GM23248 (cell line): ENCODE measurements at regions not wholly inside any gene's neighbourhood (a gene's known extent, or its start where the extent isn't known, plus 50 kb on each side); places are given as distances from the start of the nearest gene placed in this dataset.

Experiments used
- DNase-seq: peaks from one replicate; pipeline ENCODE4 v3.0.0-alpha.2; 2015
- H2AFZ ChIP-seq: fragments of 200-600 bp; sonication (generic); 2 replicates; pipeline ENCODE4 v1.6.1; 2016; ENCODE audit warnings: antibody characterized with exemption
- H3F3A ChIP-seq: fragments of 200-600 bp; sonication (generic); 2 replicates; pipeline ENCODE4 v1.6.1; 2016; ENCODE audit warnings: mild to moderate bottlenecking, antibody characterized with exemption, mixed run types; ENCODE audit not compliant: insufficient read depth
- H3K27ac ChIP-seq: fragments of 200-600 bp; sonication (generic); 2 replicates; pipeline ENCODE4 v1.5.1; 2016; ENCODE audit warnings: mild to moderate bottlenecking
- H3K27me3 ChIP-seq: fragments of 200-600 bp; sonication (generic); replicated peaks from 2 replicates; pipeline ENCODE4 v1.6.1; 2016; ENCODE audit warnings: mild to moderate bottlenecking; ENCODE audit not compliant: insufficient read depth
- H3K36me3 ChIP-seq: fragments of 200-600 bp; sonication (generic); 2 replicates; pipeline ENCODE4 v1.6.1; 2016; ENCODE audit warnings: low read depth, mild to moderate bottlenecking
- H3K4me1 ChIP-seq: fragments of 200-600 bp; sonication (generic); 2 replicates; pipeline ENCODE4 v1.6.1; 2016; ENCODE audit warnings: mild to moderate bottlenecking; ENCODE audit not compliant: insufficient read depth
- H3K4me2 ChIP-seq: fragments of 200-600 bp; sonication (generic); one replicate; pipeline ENCODE4 v1.6.1; 2016; ENCODE audit warnings: mild to moderate bottlenecking; ENCODE audit not compliant: unreplicated experiment
- H3K4me3 ChIP-seq: fragments of 200-600 bp; sonication (generic); 2 replicates; pipeline ENCODE4 v1.5.1; 2016; ENCODE audit warnings: mild to moderate bottlenecking
- H3K79me2 ChIP-seq: fragments of 200-600 bp; sonication (generic); 2 replicates; pipeline ENCODE4 v1.6.1; 2016; ENCODE audit warnings: mild to moderate bottlenecking; ENCODE audit not compliant: insufficient read depth
- H3K9ac ChIP-seq: fragments of 200-600 bp; sonication (generic); 2 replicates; pipeline ENCODE4 v1.6.1; 2016; ENCODE audit warnings: mild to moderate bottlenecking
- H3K9me2 ChIP-seq: fragments of 200-600 bp; sonication (generic); 2 replicates; pipeline ENCODE4 v1.6.1; 2016; ENCODE audit warnings: mixed run types, mild to moderate bottlenecking, moderate library complexity; ENCODE audit not compliant: insufficient read depth
- H3K9me3 ChIP-seq: fragments of 200-600 bp; sonication (generic); one replicate; pipeline ENCODE4 v1.6.1; 2017; ENCODE audit warnings: low read depth
- H4K20me1 ChIP-seq: fragments of 200-600 bp; sonication (generic); 2 replicates; pipeline ENCODE4 v1.6.0; 2016; ENCODE audit not compliant: insufficient read depth
- EZH2 ChIP-seq: fragments of 200-600 bp; sonication (generic); IDR thresholded peaks from 2 replicates; pipeline ENCODE4 v1.6.1; 2018; ENCODE audit warnings: antibody characterized with exemption, mild to moderate bottlenecking; ENCODE audit not compliant: insufficient read depth, poor library complexity, severe bottlenecking
- EZH2phosphoT487 ChIP-seq: fragments of 200-600 bp; sonication (generic); IDR thresholded peaks from 2 replicates; pipeline ENCODE4 v1.6.1; 2018; ENCODE audit warnings: antibody characterized with exemption, moderate library complexity, mild to moderate bottlenecking, low read depth; ENCODE audit not compliant: insufficient read depth
- WGBS, 2 experiments: methylation state at CpG; one replicate each; pipeline ENCODE4 v1.1.6; 2015 to 2017; ENCODE audit warnings: low lambda C conversion rate in 2 of 2, low coverage in 1 of 2; ENCODE audit errors: missing lambda C conversion rate in 2 of 2; 5-methylcytosine and 5-hydroxymethylcytosine counted together
- in situ Hi-C: fragments of 300-500 bp; cut with MboI; formaldehyde crosslinking; loops from 2 replicates; pipeline ENCODE4 v1.15.0; 2020

DNA sequence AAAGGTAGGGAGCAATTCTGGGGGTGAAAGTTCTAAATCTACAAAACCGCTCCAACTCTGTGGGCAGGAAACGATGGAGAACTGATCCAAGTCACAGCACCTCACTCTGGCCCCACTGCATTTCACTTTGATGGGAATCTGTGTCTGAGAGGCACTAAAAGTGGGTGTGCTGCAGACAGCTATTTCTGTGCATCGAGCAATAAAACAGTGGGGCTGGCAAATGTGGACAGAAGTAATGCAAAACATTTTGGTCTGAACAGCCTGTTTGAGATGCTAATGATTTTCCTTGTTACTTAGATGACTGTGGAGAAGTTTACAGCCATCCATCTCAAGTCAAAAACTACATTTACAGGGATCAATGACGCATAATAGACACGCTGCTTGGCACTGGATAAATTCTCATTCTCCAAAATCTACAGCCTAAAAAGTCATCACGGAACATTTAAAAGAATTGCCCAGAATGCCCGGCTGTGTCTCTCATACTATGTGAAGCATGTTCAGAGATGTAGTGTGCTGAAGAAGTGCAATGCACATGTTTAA is 1671.6 kb upstream of the TENM3 start:
- Histone ChIP-seq H3K27ac (no peak overlapping the region), H4K20me1 (no peaks in the 10 kb centered on the region), H3K4me1 (no peaks in the 10 kb centered on the region), H3K9me2 (no peaks in the 10 kb centered on the region), H3K4me2 (no peak overlapping the region), H3K4me3 (no peak overlapping the region), H3K36me3 (no peaks in the 10 kb centered on the region), H2AFZ (no peak overlapping the region), H3K79me2 (no peaks in the 10 kb centered on the region), H3K9me3 (peaks cover 3% of the 10 kb centered on the region), H3F3A (no peaks in the 10 kb centered on the region), H3K27me3 (no peaks in the 10 kb centered on the region), H3K9ac (no peak overlapping the region)
- in situ Hi-C loops: no loop called here
- WGBS, 2 experiments: 1% methylated on average over 7 of the region's 7 CpGs
- TF ChIP-seq EZH2phosphoT487: no peak
- no peak for TF ChIP-seq EZH2
- no peak for DNase-seq

DNA sequence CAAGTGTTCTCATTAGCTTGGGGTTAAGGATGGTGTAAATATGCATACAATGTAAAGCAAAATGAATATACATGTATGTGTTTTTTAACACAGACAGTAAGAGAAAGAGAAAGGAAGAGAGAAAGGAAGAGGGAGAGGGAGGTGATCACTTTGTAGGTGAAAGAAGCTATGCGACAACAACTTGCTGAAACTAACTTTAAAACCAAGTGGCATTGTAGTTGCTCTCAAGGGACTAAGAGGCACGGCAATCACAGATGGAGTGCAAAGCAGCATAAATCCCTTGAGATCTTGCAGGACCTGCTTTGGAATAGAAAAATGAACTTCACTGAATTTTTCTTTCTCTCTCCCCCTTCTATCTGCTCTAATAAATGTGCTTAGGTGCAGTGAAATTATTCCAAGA is 1665.0 kb upstream of the TENM3 start:
- H3K9me3 ChIP-seq: no peaks in the 10 kb centered on the region
- no peak overlapping the region for H3K9ac ChIP-seq
- no peak overlapping the region for H3K27ac ChIP-seq
- no peak for TF ChIP-seq EZH2phosphoT487
- no peak overlapping the region for H3K4me2 ChIP-seq
- H3K36me3 ChIP-seq: no peaks in the 10 kb centered on the region
- DNase-seq: no peak
- H3K4me3 ChIP-seq: no peak overlapping the region
- no peaks in the 10 kb centered on the region for H3K9me2 ChIP-seq
- H4K20me1 ChIP-seq: no peaks in the 10 kb centered on the region
- in situ Hi-C loops: no loop called here
- no peak overlapping the region for H2AFZ ChIP-seq
- no peaks in the 10 kb centered on the region for H3K79me2 ChIP-seq
- H3F3A ChIP-seq: no peaks in the 10 kb centered on the region
- H3K4me1 ChIP-seq: no peaks in the 10 kb centered on the region
- 8 to 9% methylated on average over 2 of the region's 2 CpGs for WGBS, 2 experiments
- H3K27me3 ChIP-seq: no peaks in the 10 kb centered on the region

DNA sequence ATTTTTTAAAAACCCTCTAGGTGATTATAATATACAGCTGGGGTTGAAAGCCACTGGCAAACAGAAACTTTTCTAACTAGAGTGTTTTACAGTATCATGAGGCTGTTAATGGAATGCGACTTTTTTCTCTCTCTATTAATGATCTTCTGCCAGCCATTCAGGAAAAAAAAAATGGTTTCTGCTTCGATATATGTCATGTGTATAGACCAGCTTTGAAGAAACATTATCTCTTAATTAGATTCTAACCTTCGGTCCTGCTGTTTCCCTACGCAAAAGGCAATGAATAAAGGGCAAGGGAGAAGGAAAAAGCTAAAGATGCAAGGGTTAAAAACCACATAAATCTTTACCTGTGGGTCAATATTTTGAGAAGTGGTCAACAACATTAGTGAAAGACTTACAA is 1662.1 kb upstream of the TENM3 start:
- Histone ChIP-seq H4K20me1 (no peaks in the 10 kb centered on the region), H3K79me2 (no peaks in the 10 kb centered on the region), H2AFZ (no peak overlapping the region), H3K4me1 (no peaks in the 10 kb centered on the region), H3K27ac (no peak overlapping the region), H3K9me3 (no peaks in the 10 kb centered on the region), H3F3A (no peaks in the 10 kb centered on the region), H3K27me3 (no peaks in the 10 kb centered on the region), H3K4me2 (no peak overlapping the region), H3K4me3 (no peak overlapping the region), H3K36me3 (no peaks in the 10 kb centered on the region), H3K9ac (no peak overlapping the region), H3K9me2 (no peaks in the 10 kb centered on the region)
- in situ Hi-C loops: no loop called here
- DNase-seq: no peak
- WGBS, 2 experiments: 21 to 25% methylated on average over 4 of the region's 4 CpGs
- TF ChIP-seq EZH2phosphoT487 (no peak), EZH2 (no peak)

DNA sequence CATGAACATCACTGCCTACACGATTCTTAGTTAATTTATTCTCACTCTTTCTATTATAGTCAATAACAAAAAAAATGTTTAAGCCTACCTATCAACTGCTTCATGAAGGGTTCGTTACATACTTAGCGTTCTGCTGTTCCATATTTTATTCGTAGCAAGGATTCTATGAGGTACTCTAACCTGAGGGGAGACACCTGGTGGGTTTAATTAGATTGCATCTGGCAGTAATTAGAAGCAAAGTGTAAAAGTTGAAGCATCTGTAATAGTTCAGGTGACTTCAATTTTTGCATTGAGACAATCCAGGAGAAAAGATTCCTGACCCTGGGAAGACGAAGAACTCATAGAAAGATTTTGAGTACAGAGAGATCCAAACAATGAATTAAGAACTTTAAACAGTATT is 1655.8 kb upstream of the TENM3 start:
- Histone ChIP-seq H4K20me1 (no peaks in the 10 kb centered on the region), H3K4me3 (no peak overlapping the region), H3K27me3 (no peaks in the 10 kb centered on the region), H2AFZ (no peak overlapping the region), H3K9ac (no peak overlapping the region), H3K9me3 (no peaks in the 10 kb centered on the region), H3K9me2 (no peaks in the 10 kb centered on the region), H3K4me1 (no peaks in the 10 kb centered on the region), H3K4me2 (no peak overlapping the region), H3K79me2 (no peaks in the 10 kb centered on the region), H3F3A (no peaks in the 10 kb centered on the region), H3K36me3 (no peaks in the 10 kb centered on the region), H3K27ac (no peak overlapping the region)
- WGBS, 2 experiments: 26 to 27% methylated on average over 5 of the region's 5 CpGs
- no peak for DNase-seq
- TF ChIP-seq EZH2phosphoT487: no peak
- TF ChIP-seq EZH2: no peak
- in situ Hi-C loops: no loop called here

DNA sequence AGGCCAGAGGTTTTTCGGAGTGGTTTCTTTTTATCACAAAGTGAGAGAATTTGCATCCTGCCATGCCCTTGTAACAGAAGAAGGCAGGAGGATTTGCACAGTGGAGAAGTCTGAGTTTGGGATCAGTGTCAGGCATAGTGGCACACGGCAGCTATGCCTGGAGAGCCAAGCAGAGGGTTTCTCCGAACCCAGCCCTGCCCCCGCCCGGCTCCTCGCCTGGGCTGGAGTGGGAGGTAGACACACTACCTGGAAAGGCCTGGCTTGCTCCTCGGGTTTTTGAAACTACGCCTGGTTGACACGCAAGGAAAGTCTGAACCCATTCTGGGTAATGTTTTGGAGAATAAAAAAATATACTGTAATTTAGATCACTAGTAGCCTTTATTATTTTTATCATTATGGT is 1653.6 kb upstream of the TENM3 start:
- Histone ChIP-seq H3K9me3 (no peaks in the 10 kb centered on the region), H2AFZ (no peak overlapping the region), H3K4me2 (no peak overlapping the region), H3K79me2 (no peaks in the 10 kb centered on the region), H3K4me1 (no peaks in the 10 kb centered on the region), H4K20me1 (no peaks in the 10 kb centered on the region), H3F3A (no peaks in the 10 kb centered on the region), H3K27me3 (no peaks in the 10 kb centered on the region), H3K27ac (no peak overlapping the region), H3K9ac (no peak overlapping the region), H3K36me3 (no peaks in the 10 kb centered on the region), H3K4me3 (no peak overlapping the region), H3K9me2 (no peaks in the 10 kb centered on the region)
- 41 to 50% methylated on average over 8 to 9 of the region's 9 CpGs for WGBS, 2 experiments
- DNase-seq: no peak
- in situ Hi-C loops: no loop called here
- TF ChIP-seq EZH2phosphoT487: no peak
- no peak for TF ChIP-seq EZH2
